GM23338 (cell line): ENCODE measurements at regions not wholly inside any gene's neighbourhood (a gene's known extent, or its start where the extent isn't known, plus 50 kb on each side); places are given as distances from the start of the nearest gene placed in this dataset.

Experiments used
- ATAC-seq: fragments of 200-7000 bp; cut with Tn5 transposase; 3 replicates; pipeline ENCODE4 v1.9.1; 2020
- DNase-seq: peaks from one replicate; pipeline ENCODE4 v3.0.0-alpha.2; 2015; ENCODE audit warnings: low spot score
- H2AFZ ChIP-seq: fragments of 200-600 bp; sonication (generic); 2 replicates; pipeline ENCODE4 v1.8.0; 2016; ENCODE audit warnings: antibody characterized with exemption, mild to moderate bottlenecking, moderate library complexity
- H3F3A ChIP-seq: fragments of 200-600 bp; sonication (generic); replicated peaks from 2 replicates; pipeline ENCODE4 v1.8.0; 2017; ENCODE audit warnings: antibody characterized with exemption, mixed run types, low read depth
- H3K27ac ChIP-seq: fragments of 200-600 bp; sonication (generic); 2 replicates; pipeline ENCODE4 v1.6.1; 2016; ENCODE audit warnings: low read depth
- H3K27me3 ChIP-seq: fragments of 200-600 bp; sonication (generic); 2 replicates; pipeline ENCODE4 v1.8.0; 2016; ENCODE audit warnings: mild to moderate bottlenecking, mixed run types, moderate library complexity; ENCODE audit not compliant: insufficient read depth
- H3K36me3 ChIP-seq: fragments of 200-600 bp; sonication (generic); 2 replicates; pipeline ENCODE4 v1.8.0; 2016; ENCODE audit warnings: mild to moderate bottlenecking; ENCODE audit not compliant: insufficient read depth
- H3K4me1 ChIP-seq: fragments of 200-600 bp; sonication (generic); 2 replicates; pipeline ENCODE4 v1.8.0; 2016; ENCODE audit warnings: mild to moderate bottlenecking, moderate library complexity; ENCODE audit not compliant: insufficient read depth
- H3K4me2 ChIP-seq: fragments of 200-600 bp; sonication (generic); 2 replicates; pipeline ENCODE4 v1.7.1; 2017; ENCODE audit warnings: mixed run types
- H3K4me3 ChIP-seq: fragments of 200-600 bp; sonication (generic); 2 replicates; pipeline ENCODE4 v1.6.1; 2016; ENCODE audit warnings: mixed run types
- H3K79me2 ChIP-seq: fragments of 200-600 bp; sonication (generic); replicated peaks from 2 replicates; pipeline ENCODE4 v1.8.0; 2017; ENCODE audit warnings: mild to moderate bottlenecking; ENCODE audit not compliant: insufficient read depth
- H3K9me2 ChIP-seq: fragments of 200-600 bp; sonication (generic); 2 replicates; pipeline ENCODE4 v1.8.0; 2017; ENCODE audit not compliant: insufficient read depth
- H4K20me1 ChIP-seq: fragments of 200-600 bp; sonication (generic); replicated peaks from 2 replicates; pipeline ENCODE4 v1.8.0; 2017; ENCODE audit warnings: mild to moderate bottlenecking; ENCODE audit not compliant: insufficient read depth
- H3K27ac Mint-ChIP-seq: 2 replicates; pipeline ENCODE4 v1.8.0; 2020; ENCODE audit warnings: inconsistent platforms, mild to moderate bottlenecking, moderate library complexity, mixed read lengths
- H3K27me3 Mint-ChIP-seq: 3 replicates; pipeline ENCODE4 v1.8.0; 2022; ENCODE audit warnings: low read depth, mild to moderate bottlenecking, moderate library complexity, mixed read lengths, inconsistent platforms; ENCODE audit not compliant: insufficient read depth, poor library complexity
- H3K36me3 Mint-ChIP-seq: 3 replicates; pipeline ENCODE4 v1.8.0; 2021; ENCODE audit warnings: low read depth, mild to moderate bottlenecking, inconsistent platforms, moderate library complexity, mixed read lengths
- H3K4me1 Mint-ChIP-seq: 3 replicates; pipeline ENCODE4 v1.8.0; 2020; ENCODE audit warnings: mild to moderate bottlenecking, inconsistent platforms, mixed read lengths
- H3K4me3 Mint-ChIP-seq: 3 replicates; pipeline ENCODE4 v1.8.0; 2021; ENCODE audit warnings: moderate library complexity, mild to moderate bottlenecking, inconsistent platforms, mixed read lengths
- H3K9me3 Mint-ChIP-seq: 3 replicates; pipeline ENCODE4 v1.8.0; 2020; ENCODE audit warnings: moderate library complexity, mild to moderate bottlenecking, inconsistent platforms, mixed read lengths
- CREB1 ChIP-seq: fragments of 250-450 bp; sonication (Bioruptor Pico); IDR thresholded peaks from 2 replicates; pipeline ENCODE4 v1.5.0; 2020; ENCODE audit warnings: low read depth, mild to moderate bottlenecking, moderate library complexity
- ETS1 ChIP-seq: IDR thresholded peaks from 2 replicates; pipeline ENCODE4 v1.6.1; 2016; ENCODE audit warnings: antibody characterized with exemption
- POLR2AphosphoS5 ChIP-seq: IDR thresholded peaks from 2 replicates; pipeline ENCODE4 v1.6.1; 2016; ENCODE audit warnings: antibody characterized with exemption, low read depth
- REST ChIP-seq: IDR thresholded peaks from one replicate; pipeline ENCODE4 v1.6.1; 2018; ENCODE audit warnings: antibody characterized with exemption; ENCODE audit not compliant: unreplicated experiment
- STAT1 ChIP-seq: IDR thresholded peaks from one replicate; pipeline ENCODE4 v1.6.1; 2016; ENCODE audit warnings: antibody characterized with exemption; ENCODE audit not compliant: unreplicated experiment
- ZNF114 ChIP-seq: fragments of 250-450 bp; sonication (Bioruptor Pico); IDR thresholded peaks from 2 replicates; pipeline ENCODE4 v1.5.0; 2020; ENCODE audit warnings: mild to moderate bottlenecking, moderate library complexity
- ZNF331 ChIP-seq: fragments of 250-450 bp; sonication (Bioruptor Pico); IDR thresholded peaks from 2 replicates; pipeline ENCODE4 v1.5.0; 2020; ENCODE audit warnings: low read depth, mild to moderate bottlenecking, moderate library complexity
- ZNF462 ChIP-seq: fragments of 250-450 bp; sonication (Bioruptor Pico); IDR thresholded peaks from 2 replicates; pipeline ENCODE4 v1.5.0; 2020; ENCODE audit warnings: mild to moderate bottlenecking, moderate library complexity

- ATAC-seq (no peak), DNase-seq (no peak)
- no peak for TF ChIP-seq ZNF331
- TF ChIP-seq STAT1 = no peak
- no peak for TF ChIP-seq ETS1
- TF ChIP-seq POLR2AphosphoS5 = no peak
- TF ChIP-seq REST = no peak
- no peak for TF ChIP-seq ZNF462 (CRISPR knock-in tag)
- TF ChIP-seq ZNF114 (CRISPR knock-in tag) = no peak
- TF ChIP-seq CREB1 (CRISPR knock-in tag) = no peak
- Histone ChIP-seq H3K27ac (no peak overlapping the region), H3K27me3 (no peaks in the 10 kb centered on the region), H3F3A (no peaks in the 10 kb centered on the region), H3K4me2 (no peak overlapping the region), H3K36me3 (peaks cover 14% of the 10 kb centered on the region; the same call in 1 of the 2 replicates), H3K4me3 (no peak overlapping the region), H3K79me2 (no peaks in the 10 kb centered on the region), H3K4me1 (no peaks in the 10 kb centered on the region), H3K9me2 (no peaks in the 10 kb centered on the region), H4K20me1 (no peaks in the 10 kb centered on the region; the same call in 1 of the 2 replicates), H2AFZ (no peak overlapping the region)
- no peaks in the 10 kb centered on the region for H3K4me1 Mint-ChIP-seq
- no peak overlapping the region for H3K4me3 Mint-ChIP-seq
- peaks cover 38% of the 10 kb centered on the region for H3K36me3 Mint-ChIP-seq
- H3K27ac Mint-ChIP-seq = no peak overlapping the region
- H3K27me3 Mint-ChIP-seq = peaks cover 3% of the 10 kb centered on the region
- no peaks in the 10 kb centered on the region; the same call in 2 of the 3 replicates for H3K9me3 Mint-ChIP-seq
These were observed 190.8 kb downstream of the ELAVL2 start for GRCh38 chr9:23635276-23635675.
